Nephron (organoid): ENCODE measurements at regions not wholly inside any gene's neighbourhood (a gene's known extent, or its start where the extent isn't known, plus 50 kb on each side); places are given as distances from the start of the nearest gene placed in this dataset.
A peak's percentile ranks its signal among the peaks of the same experiment; 100 is the strongest.

Source experiments
- H3K27ac Mint-ChIP-seq, 3 experiments: 2 replicates each; pipeline ENCODE4 v1.8.0; 2020; ENCODE audit warnings: mixed read lengths in 3 of 3, mild to moderate bottlenecking in 2 of 3, moderate library complexity in 1 of 3
- H3K27me3 Mint-ChIP-seq: 2 replicates; pipeline ENCODE4 v1.8.0; 2021; ENCODE audit warnings: low read depth, mild to moderate bottlenecking, moderate library complexity, mixed read lengths
- H3K36me3 Mint-ChIP-seq: 2 replicates; pipeline ENCODE4 v1.8.0; 2020; ENCODE audit warnings: low read depth, mixed read lengths
- H3K4me1 Mint-ChIP-seq: 2 replicates; pipeline ENCODE4 v1.8.0; 2020; ENCODE audit warnings: mixed read lengths
- H3K4me3 Mint-ChIP-seq, 3 experiments: 2 replicates each; pipeline ENCODE4 v1.8.0; 2020; ENCODE audit warnings: mild to moderate bottlenecking in 3 of 3, mixed read lengths in 3 of 3, moderate library complexity in 2 of 3
- H3K9me3 Mint-ChIP-seq: 2 replicates; pipeline ENCODE4 v1.8.0; 2020; ENCODE audit warnings: mixed read lengths
- TF ChIP-seq, protein P1 (sequence below), 3 experiments: fragments of 200-600 bp; sonication (generic); IDR thresholded peaks; one replicate each; pipeline ENCODE4 v1.5.0; 2021; ENCODE audit warnings: antibody characterized with exemption in 3 of 3; ENCODE audit not compliant: unreplicated experiment in 3 of 3

DNA sequence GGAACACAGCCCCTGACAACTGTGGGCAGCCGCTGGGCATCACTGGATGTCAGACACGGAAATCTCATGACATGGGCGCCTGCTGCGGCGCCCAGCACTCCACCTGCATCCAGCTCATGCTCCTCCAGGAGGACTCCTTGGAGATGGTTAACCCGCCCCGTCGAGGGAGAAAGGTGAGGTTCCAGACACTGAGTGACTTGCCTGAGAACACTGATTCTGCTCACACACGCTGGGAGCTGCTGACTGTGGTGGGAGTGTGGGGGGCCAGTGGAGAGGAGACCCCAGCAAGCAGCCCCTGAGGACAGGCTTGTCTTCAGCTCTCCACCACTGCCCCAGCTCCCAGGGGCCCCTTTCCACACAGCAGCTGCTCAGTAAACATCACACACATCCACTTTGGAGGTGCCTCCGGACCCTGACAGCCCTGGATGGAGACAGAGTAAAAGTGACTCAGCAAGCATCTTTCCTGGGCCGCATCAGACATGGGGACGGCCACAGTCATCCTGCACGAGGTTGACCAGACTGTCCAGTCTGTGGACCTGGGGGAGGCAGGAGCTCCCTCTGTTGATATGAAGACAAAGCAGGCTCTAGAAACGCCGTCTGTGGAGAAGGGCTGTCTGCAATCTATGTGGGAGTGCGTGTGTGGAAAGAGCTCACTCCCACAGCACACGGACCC, 283.7 kb upstream of the IRX4 start:
- TF ChIP-seq, protein P1, sequence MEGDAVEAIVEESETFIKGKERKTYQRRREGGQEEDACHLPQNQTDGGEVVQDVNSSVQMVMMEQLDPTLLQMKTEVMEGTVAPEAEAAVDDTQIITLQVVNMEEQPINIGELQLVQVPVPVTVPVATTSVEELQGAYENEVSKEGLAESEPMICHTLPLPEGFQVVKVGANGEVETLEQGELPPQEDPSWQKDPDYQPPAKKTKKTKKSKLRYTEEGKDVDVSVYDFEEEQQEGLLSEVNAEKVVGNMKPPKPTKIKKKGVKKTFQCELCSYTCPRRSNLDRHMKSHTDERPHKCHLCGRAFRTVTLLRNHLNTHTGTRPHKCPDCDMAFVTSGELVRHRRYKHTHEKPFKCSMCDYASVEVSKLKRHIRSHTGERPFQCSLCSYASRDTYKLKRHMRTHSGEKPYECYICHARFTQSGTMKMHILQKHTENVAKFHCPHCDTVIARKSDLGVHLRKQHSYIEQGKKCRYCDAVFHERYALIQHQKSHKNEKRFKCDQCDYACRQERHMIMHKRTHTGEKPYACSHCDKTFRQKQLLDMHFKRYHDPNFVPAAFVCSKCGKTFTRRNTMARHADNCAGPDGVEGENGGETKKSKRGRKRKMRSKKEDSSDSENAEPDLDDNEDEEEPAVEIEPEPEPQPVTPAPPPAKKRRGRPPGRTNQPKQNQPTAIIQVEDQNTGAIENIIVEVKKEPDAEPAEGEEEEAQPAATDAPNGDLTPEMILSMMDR (IDR thresholded peaks at IDR 0.05; ENCODE audit: unreplicated experiment in 3 of 3), result no peak
- H3K4me1 Mint-ChIP-seq, result peaks cover 21% of the 10 kb centered on the region
- H3K36me3 Mint-ChIP-seq, result no peaks in the 10 kb centered on the region
- H3K9me3 Mint-ChIP-seq, result no peaks in the 10 kb centered on the region
- H3K27ac Mint-ChIP-seq, result no peak overlapping the region
- no peak overlapping the region for H3K4me3 Mint-ChIP-seq
- peaks cover 80% of the 10 kb centered on the region for H3K27me3 Mint-ChIP-seq

DNA sequence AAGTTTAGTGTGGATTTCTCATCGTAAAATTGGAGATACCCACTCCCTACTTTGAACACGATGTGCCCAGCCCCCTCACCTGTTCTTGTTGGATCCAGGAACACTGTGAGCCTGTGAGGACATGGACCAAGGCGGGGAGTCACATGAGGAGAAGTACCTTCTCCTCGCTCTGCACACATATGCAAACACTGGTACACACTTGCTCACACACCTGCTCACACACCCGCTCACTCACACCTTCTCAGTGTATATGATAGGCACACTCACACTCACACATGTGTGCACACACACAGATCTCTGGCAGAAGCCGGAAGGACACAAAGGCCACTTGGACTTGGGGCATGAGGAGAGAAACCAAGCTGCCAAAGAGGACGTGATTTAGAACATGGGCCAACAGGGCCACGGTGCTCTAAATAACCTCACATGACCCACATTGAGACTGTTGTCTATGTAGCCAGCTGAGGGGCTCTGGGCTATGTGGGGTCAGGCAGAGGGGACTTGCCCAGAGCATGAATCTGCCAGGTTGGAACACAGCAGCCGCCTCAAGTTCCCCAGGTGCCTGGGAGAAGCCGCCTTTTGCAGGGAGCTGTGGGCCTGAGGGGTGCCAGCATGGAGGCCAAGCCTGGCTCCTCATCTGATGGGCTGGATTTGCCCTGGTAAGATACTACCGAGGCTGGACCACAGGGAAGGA, 283.0 kb upstream of the IRX4 start:
- no peak overlapping the region for H3K27ac Mint-ChIP-seq
- TF ChIP-seq, protein P1 (IDR thresholded peaks at IDR 0.05; ENCODE audit: unreplicated experiment in 3 of 3), result no peak
- no peaks in the 10 kb centered on the region for H3K9me3 Mint-ChIP-seq
- no peak overlapping the region for H3K4me3 Mint-ChIP-seq
- peaks cover 76% of the 10 kb centered on the region for H3K27me3 Mint-ChIP-seq
- no peaks in the 10 kb centered on the region for H3K36me3 Mint-ChIP-seq
- H3K4me1 Mint-ChIP-seq, result peaks cover 15% of the 10 kb centered on the region

DNA sequence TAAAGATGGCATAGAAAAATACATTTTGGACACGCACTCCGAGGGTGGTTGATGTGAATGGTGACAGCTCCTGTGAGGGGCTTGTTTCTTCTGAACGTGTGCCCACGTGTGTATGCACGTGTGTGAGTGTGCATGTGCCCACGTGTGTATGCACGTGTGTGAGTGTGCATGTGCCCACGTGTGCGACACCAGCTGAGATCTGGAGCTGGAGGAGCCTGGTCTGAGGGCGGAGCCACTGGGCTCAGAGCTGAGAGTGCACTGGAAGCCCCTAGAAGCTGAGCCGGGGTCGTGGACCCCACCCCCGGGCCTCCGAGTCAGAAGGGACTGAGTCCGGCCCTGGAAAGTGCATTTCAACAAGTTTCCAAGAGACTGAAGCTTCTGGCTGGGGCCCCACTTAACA, 282.5 kb upstream of the IRX4 start:
- TF ChIP-seq, protein P1 (IDR thresholded peaks at IDR 0.05; ENCODE audit: unreplicated experiment in 3 of 3), result no peak
- Mint-ChIP-seq H3K4me3 (peak overlapping the region in 1 of 3 experiments; percentile 29), H3K27ac (no peak overlapping the region), H3K36me3 (no peaks in the 10 kb centered on the region), H3K4me1 (peaks cover 10% of the 10 kb centered on the region), H3K27me3 (peaks cover 71% of the 10 kb centered on the region), H3K9me3 (no peaks in the 10 kb centered on the region)

DNA sequence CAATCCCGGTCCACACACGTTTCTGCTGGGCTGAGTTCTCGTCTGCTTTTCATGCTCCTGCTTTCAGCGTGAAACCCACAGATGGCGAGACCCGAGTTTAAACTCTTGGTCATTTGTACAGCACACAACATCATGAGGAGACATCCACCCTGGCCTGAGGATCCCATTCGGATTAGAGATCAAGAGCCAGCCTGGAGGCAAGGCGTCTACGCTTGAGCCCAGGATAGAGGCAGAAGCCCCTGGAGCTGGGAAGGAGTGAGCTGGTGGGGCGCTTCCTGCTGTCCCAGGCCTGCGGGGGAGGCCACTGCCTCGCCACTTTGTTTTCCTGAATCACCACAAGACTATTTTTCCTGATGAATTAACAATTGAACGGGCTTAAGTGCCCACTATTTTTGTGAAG, 281.9 kb upstream of the IRX4 start:
- no peak overlapping the region for H3K27ac Mint-ChIP-seq
- H3K4me3 Mint-ChIP-seq, result no peak overlapping the region
- H3K27me3 Mint-ChIP-seq, result peaks cover 67% of the 10 kb centered on the region
- H3K4me1 Mint-ChIP-seq, result peaks cover 7% of the 10 kb centered on the region
- no peaks in the 10 kb centered on the region for H3K36me3 Mint-ChIP-seq
- TF ChIP-seq, protein P1 (IDR thresholded peaks at IDR 0.05; ENCODE audit: unreplicated experiment in 3 of 3), result no peak
- no peaks in the 10 kb centered on the region for H3K9me3 Mint-ChIP-seq

DNA sequence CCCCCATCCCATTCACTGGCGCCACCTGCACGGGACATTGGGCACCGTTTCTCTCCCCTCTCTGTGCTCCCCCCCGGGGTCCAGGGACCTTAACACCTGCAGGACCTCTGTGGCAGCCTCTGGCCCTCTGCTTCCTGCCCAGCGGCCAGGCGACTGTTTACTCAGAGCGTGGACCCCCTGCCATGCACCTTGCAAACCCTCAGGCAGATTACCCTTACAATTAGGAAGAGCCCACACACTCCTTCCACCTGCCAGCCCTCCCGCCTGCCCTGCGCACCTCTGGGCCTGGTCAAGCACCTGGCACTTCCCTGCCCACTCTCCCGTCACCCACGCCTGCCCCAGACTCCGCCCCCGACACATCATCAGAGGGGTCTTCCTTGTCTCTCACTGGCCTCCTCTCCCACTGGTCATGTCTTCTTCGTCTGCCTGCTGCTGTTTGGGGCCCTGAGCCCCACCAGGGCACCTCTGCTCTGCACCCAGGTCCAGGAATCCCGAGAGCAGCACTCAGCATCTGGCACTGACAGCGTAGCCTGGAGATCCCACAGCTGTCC, 281.3 kb upstream of the IRX4 start:
- H3K4me3 Mint-ChIP-seq, result no peak overlapping the region
- no peaks in the 10 kb centered on the region for H3K9me3 Mint-ChIP-seq
- TF ChIP-seq, protein P1 (IDR thresholded peaks at IDR 0.05; ENCODE audit: unreplicated experiment in 3 of 3), result no peak
- no peak overlapping the region for H3K27ac Mint-ChIP-seq
- peaks cover 63% of the 10 kb centered on the region for H3K27me3 Mint-ChIP-seq
- no peaks in the 10 kb centered on the region for H3K36me3 Mint-ChIP-seq
- H3K4me1 Mint-ChIP-seq, result peaks cover 5% of the 10 kb centered on the region
